Tibial nerve (tissue), 4 donors: ENCODE measurements at regions not wholly inside any gene's neighbourhood (a gene's known extent, or its start where the extent isn't known, plus 50 kb on each side); places are given as distances from the start of the nearest gene placed in this dataset.

Source experiments
- DNase-seq, 2 donors: peaks; one replicate each; pipeline ENCODE4 v3.0.0-alpha.2; 2019; ENCODE audit warnings: low spot score in 2 of 2
- H3K27ac ChIP-seq, 4 donors: fragments of 200-600 bp; sonication (generic) in 3 of 4; one replicate each; pipeline ENCODE4 v1.5.1; 2017 to 2019; ENCODE audit warnings: mild to moderate bottlenecking in 1 of 4
- H3K27me3 ChIP-seq, 2 donors: fragments of 200-600 bp; sonication (generic) in 1 of 2; one replicate each; pipeline versions ENCODE4 v1.5.1 to v1.6.0; 2017 to 2019
- H3K36me3 ChIP-seq, 3 donors: fragments of 200-600 bp; sonication (generic); one replicate each; pipeline ENCODE4 v1.5.1; 2018 to 2019
- H3K4me1 ChIP-seq, 4 donors: fragments of 200-600 bp; sonication (generic) in 3 of 4; one replicate each; pipeline ENCODE4 v1.5.1; 2017 to 2019
- H3K4me3 ChIP-seq, 4 donors: fragments of 200-600 bp; sonication (generic) in 3 of 4; one replicate each; pipeline ENCODE4 v1.5.1; 2017 to 2019; ENCODE audit warnings: mild to moderate bottlenecking in 1 of 4, moderate library complexity in 1 of 4
- H3K9me3 ChIP-seq, 4 donors: fragments of 200-600 bp; sonication (generic) in 3 of 4; one replicate each; pipeline ENCODE4 v1.5.1; 2017 to 2019
- CTCF ChIP-seq, 5 experiments: fragments of 200-600 bp in 3 of 5; fragments of 450-650 bp in 2 of 5; sonication (generic) in 3 of 5; IDR thresholded peaks; one replicate each; pipeline ENCODE4 v1.5.1; 2016 to 2019; ENCODE audit warnings: antibody characterized with exemption in 5 of 5, mild to moderate bottlenecking in 3 of 5, moderate library complexity in 2 of 5
- EP300 ChIP-seq, 2 donors: sonication (generic); formaldehyde crosslinking; IDR thresholded peaks; one replicate each; pipeline ENCODE4 v1.6.1; 2017; ENCODE audit warnings: antibody characterized with exemption in 2 of 2, mild to moderate bottlenecking in 1 of 2
- POLR2A ChIP-seq, 2 donors: fragments of 450-650 bp; IDR thresholded peaks; one replicate each; pipeline ENCODE4 v1.6.1; 2017; ENCODE audit warnings: antibody characterized with exemption in 2 of 2, mild to moderate bottlenecking in 2 of 2, moderate library complexity in 2 of 2
- WGBS, 2 donors: methylation state at CpG; one replicate each; pipeline ENCODE4 v1.1.5; 2018; 5-methylcytosine and 5-hydroxymethylcytosine counted together

DNA sequence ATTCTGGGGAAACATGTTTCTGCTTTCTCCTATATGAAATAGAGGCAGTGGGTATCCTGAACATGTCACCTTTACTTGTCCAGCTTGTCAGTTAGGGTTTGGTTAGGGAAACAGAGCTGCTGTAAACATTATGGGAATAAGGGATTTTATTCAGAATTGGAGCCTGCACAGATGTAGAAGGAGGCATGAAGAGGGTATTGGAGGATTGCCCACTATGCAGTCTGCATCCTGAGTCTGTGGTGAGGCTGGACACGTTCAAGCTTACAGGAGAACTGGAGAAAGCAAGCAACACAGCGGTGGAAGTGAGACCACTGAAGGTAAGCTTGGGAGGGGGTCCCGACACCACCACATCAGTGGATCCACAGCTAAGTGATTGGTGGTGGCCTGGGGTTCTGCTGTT, 443.0 kb upstream of the TNP1 start:
- Histone ChIP-seq H3K36me3 (no peaks in the 10 kb centered on the region), H3K4me1 (no peaks in the 10 kb centered on the region), H3K4me3 (no peak overlapping the region), H3K27ac (no peak overlapping the region), H3K27me3 (no peaks in the 10 kb centered on the region), H3K9me3 (no peaks in the 10 kb centered on the region)
- WGBS, 2 donors: 89 to 92% methylated on average over 3 of the region's 3 CpGs
- DNase-seq: no peak
- TF ChIP-seq POLR2A (IDR thresholded peaks at IDR 0.05): no peak
- no peak for TF ChIP-seq EP300 (IDR thresholded peaks at IDR 0.05)
- TF ChIP-seq CTCF (IDR thresholded peaks at IDR 0.05): no peak

- WGBS, 2 donors: 76 to 81% methylated on average over 4 of the region's 4 CpGs
- Histone ChIP-seq H3K36me3 (no peaks in the 10 kb centered on the region), H3K4me3 (no peak overlapping the region), H3K27me3 (no peaks in the 10 kb centered on the region), H3K9me3 (peaks cover 0 to 14% (median 2%) of the 10 kb centered on the region in 4 donors), H3K4me1 (no peaks in the 10 kb centered on the region), H3K27ac (no peak overlapping the region)
- DNase-seq: no peak
- TF ChIP-seq POLR2A (IDR thresholded peaks at IDR 0.05) (no peak), CTCF (IDR thresholded peaks at IDR 0.05) (no peak), EP300 (IDR thresholded peaks at IDR 0.05) (no peak)
Observed at GRCh38 chr2:217301142-217301925, 441.5 kb upstream of the TNP1 start.

DNA sequence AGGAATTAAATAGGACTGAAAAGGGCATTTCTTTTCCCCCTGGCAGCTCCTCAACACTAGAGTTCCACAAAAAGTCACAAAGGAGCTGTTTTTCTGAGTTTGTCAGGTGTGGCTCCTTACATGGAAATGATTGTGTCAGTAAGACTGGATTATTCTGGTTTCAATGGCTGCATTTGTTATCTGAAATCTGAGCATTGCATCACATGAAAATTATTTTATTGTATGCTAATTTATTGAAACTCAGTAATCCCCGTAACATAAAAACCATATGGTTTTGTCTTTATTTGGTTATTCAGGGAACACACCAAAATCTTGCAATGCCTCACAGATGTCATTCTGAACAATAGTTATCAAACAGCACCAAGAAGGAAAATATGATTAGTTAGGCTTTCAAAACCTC, 439.7 kb upstream of the TNP1 start:
- no peak for DNase-seq
- no peak overlapping the region for H3K4me3 ChIP-seq
- no peaks in the 10 kb centered on the region for H3K4me1 ChIP-seq
- TF ChIP-seq CTCF (IDR thresholded peaks at IDR 0.05) (no peak), POLR2A (IDR thresholded peaks at IDR 0.05) (no peak), EP300 (IDR thresholded peaks at IDR 0.05) (no peak)
- peaks cover 0 to 19% (median 2%) of the 10 kb centered on the region in 4 donors for H3K9me3 ChIP-seq
- H3K27me3 ChIP-seq: no peaks in the 10 kb centered on the region
- no peak overlapping the region for H3K27ac ChIP-seq
- no peaks in the 10 kb centered on the region for H3K36me3 ChIP-seq
- WGBS, 2 donors: 50 to 70% methylated on average over 1 of the region's 1 CpG

- 70 to 75% methylated on average over 2 of the region's 2 CpGs for WGBS, 2 donors
- no peak overlapping the region for H3K27ac ChIP-seq
- H3K4me3 ChIP-seq: no peak overlapping the region
- H3K4me1 ChIP-seq: no peaks in the 10 kb centered on the region
- H3K36me3 ChIP-seq: no peaks in the 10 kb centered on the region
- no peaks in the 10 kb centered on the region for H3K27me3 ChIP-seq
- peaks cover 0 to 19% (median 2%) of the 10 kb centered on the region in 4 donors for H3K9me3 ChIP-seq
- no peak for DNase-seq
- TF ChIP-seq EP300 (IDR thresholded peaks at IDR 0.05) (no peak), POLR2A (IDR thresholded peaks at IDR 0.05) (no peak), CTCF (IDR thresholded peaks at IDR 0.05) (no peak)
Observed at GRCh38 chr2:217297096-217297495, 437.2 kb upstream of the TNP1 start.

GRCh38 chr2:217294818-217295217, 435.0 kb upstream of the TNP1 start:
- TF ChIP-seq EP300 (IDR thresholded peaks at IDR 0.05) (no peak), CTCF (IDR thresholded peaks at IDR 0.05) (no peak), POLR2A (IDR thresholded peaks at IDR 0.05) (no peak)
- no peak for DNase-seq
- Histone ChIP-seq H3K27ac (no peak overlapping the region), H3K36me3 (no peaks in the 10 kb centered on the region), H3K4me1 (peaks cover 0 to 3% (median 0%) of the 10 kb centered on the region in 4 donors), H3K27me3 (no peaks in the 10 kb centered on the region), H3K4me3 (no peak overlapping the region), H3K9me3 (peaks cover 0 to 19% (median 2%) of the 10 kb centered on the region in 4 donors)
- 86 to 94% methylated on average over 4 of the region's 4 CpGs for WGBS, 2 donors
